ENCODE measurements at regions not wholly inside any gene's neighbourhood (a gene's known extent, or its start where the extent isn't known, plus 50 kb on each side); places are given as distances from the start of the nearest gene placed in this dataset.

DNA sequence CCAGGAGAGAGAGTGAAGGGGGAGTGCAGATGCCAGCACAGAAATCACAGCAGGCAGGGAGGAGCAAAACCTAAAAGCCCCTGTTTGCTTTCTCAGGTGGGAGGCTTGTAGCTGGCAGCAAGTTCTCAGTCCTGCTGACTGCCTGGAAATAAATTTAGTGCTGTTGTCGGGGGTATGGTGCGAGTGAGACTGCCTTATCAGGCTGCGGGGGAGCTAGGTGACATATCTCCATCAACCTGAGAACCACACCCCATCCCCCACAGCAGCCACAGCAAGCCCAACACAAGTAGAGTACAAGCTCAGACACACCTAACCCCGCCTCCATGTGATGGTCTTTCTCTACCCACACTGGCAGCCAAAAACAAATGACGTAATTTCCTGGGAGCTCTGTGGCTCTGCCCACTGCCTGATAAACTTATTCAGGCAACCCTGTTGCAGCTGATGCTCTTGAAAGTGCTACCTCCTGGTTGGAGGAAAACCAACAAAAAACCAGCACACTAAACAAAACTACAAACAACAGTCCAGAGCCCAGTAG, 953.4 kb upstream of the NDST4 start:
- no peak overlapping the region for H3K4me3 ChIP-seq
- no peak for TF ChIP-seq CTCF (IDR thresholded peaks at IDR 0.05)
- intact Hi-C loops (cut with DNase I), result no loop called here
- no peak for ATAC-seq
- H3K4me1 ChIP-seq, result no peaks in the 10 kb centered on the region
- H3K27ac ChIP-seq, result no peak overlapping the region
- H3K36me3 ChIP-seq, result no peaks in the 10 kb centered on the region
- no peaks in the 10 kb centered on the region for H3K27me3 ChIP-seq
- DNase-seq, result no peak
- no peaks in the 10 kb centered on the region for H3K9me3 ChIP-seq

- H3K36me3 ChIP-seq, result no peaks in the 10 kb centered on the region
- no peak overlapping the region for H3K4me3 ChIP-seq
- DNase-seq, result no peak
- no peak for ATAC-seq
- H3K4me1 ChIP-seq, result no peaks in the 10 kb centered on the region
- no peaks in the 10 kb centered on the region for H3K27me3 ChIP-seq
- no peaks in the 10 kb centered on the region for H3K9me3 ChIP-seq
- intact Hi-C loops (cut with DNase I), result no loop called here
- no peak overlapping the region for H3K27ac ChIP-seq
- TF ChIP-seq CTCF (IDR thresholded peaks at IDR 0.05), result no peak
Observed at GRCh38 chr4:116064331-116064730, 950.9 kb upstream of the NDST4 start.

- intact Hi-C loops (cut with DNase I), result no loop called here
- DNase-seq, result no peak
- H3K27ac ChIP-seq, result no peak overlapping the region
- H3K4me1 ChIP-seq, result no peaks in the 10 kb centered on the region
- no peak for TF ChIP-seq CTCF (IDR thresholded peaks at IDR 0.05)
- no peak overlapping the region for H3K4me3 ChIP-seq
- H3K9me3 ChIP-seq, result no peaks in the 10 kb centered on the region
- H3K36me3 ChIP-seq, result no peaks in the 10 kb centered on the region
- no peak for ATAC-seq
- H3K27me3 ChIP-seq, result no peaks in the 10 kb centered on the region
Observed at GRCh38 chr4:116059361-116059760, 945.9 kb upstream of the NDST4 start.

DNA sequence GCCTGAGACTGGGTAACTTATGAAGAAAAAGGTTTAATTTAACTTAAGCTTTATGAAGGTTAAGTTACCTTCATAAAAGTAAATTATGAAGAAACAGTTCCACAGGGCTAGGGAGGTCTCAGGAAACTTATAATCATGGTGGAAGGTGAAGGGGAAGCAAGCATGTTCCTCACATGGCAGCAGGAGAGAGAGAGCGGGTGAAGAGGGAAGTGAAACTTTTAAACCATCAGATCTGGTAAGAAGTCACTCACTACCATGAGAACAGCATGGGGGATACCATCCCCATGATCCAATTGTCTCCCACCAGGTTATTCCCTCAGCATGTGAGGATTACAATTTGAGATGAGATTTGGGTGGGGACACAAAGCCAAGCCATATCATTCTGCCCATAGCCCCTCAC, 944.7 kb upstream of the NDST4 start:
- H3K4me1 ChIP-seq, result no peaks in the 10 kb centered on the region
- intact Hi-C loops (cut with DNase I), result no loop called here
- H3K36me3 ChIP-seq, result no peaks in the 10 kb centered on the region
- H3K4me3 ChIP-seq, result no peak overlapping the region
- TF ChIP-seq CTCF (IDR thresholded peaks at IDR 0.05), result no peak
- DNase-seq (no peak), ATAC-seq (no peak)
- no peaks in the 10 kb centered on the region for H3K9me3 ChIP-seq
- no peaks in the 10 kb centered on the region for H3K27me3 ChIP-seq
- no peak overlapping the region for H3K27ac ChIP-seq

- Histone ChIP-seq H3K9me3 (no peaks in the 10 kb centered on the region), H3K36me3 (no peaks in the 10 kb centered on the region), H3K4me1 (no peaks in the 10 kb centered on the region), H3K4me3 (no peak overlapping the region), H3K27me3 (no peaks in the 10 kb centered on the region), H3K27ac (no peak overlapping the region)
- intact Hi-C loops (cut with DNase I), result no loop called here
- ATAC-seq, result no peak
- peak in 1 of 4 donors; percentile 3 for DNase-seq
- TF ChIP-seq CTCF (IDR thresholded peaks at IDR 0.05), result no peak
Observed at GRCh38 chr4:116055857-116056827, 942.7 kb upstream of the NDST4 start.

Data from left lung (tissue), 4 donors.